A549 (cell line): ENCODE measurements at regions not wholly inside any gene's neighbourhood (a gene's known extent, or its start where the extent isn't known, plus 50 kb on each side); places are given as distances from the start of the nearest gene placed in this dataset.
"Not testable (repeated sequence)": the region's sequence is repeated elsewhere in the genome, so short reads cannot be mapped to it uniquely, and the experiment has no call there.

Experiments
- ATAC-seq, 2 experiments: fragments of 200-7000 bp in 1 of 2; fragments of >200 bp in 1 of 2; cut with Nextera tagmentation in 1 of 2; cut with Tn5 transposase in 1 of 2; 3 replicates each; pipeline versions ENCODE4 v1.8.0 to v1.9.1; 2018 to 2020; ENCODE audit warnings: mild to moderate bottlenecking in 1 of 2, moderate library complexity in 1 of 2
- CTCF ChIA-PET: fragments of 300-600 bp; sonication (Branson Sonifier 250); formaldehyde crosslinking; extraction: SDS; loops from one replicate; lab custom pipeline; 2021; ENCODE audit warnings: antibody characterized with exemption, inconsistent platforms; lab: Yijun Ruan, JAX
- POLR2A ChIA-PET: fragments of 350-600 bp; formaldehyde crosslinking; extraction: SDS; loops from one replicate; lab custom pipeline; 2021; ENCODE audit warnings: antibody characterized with exemption, inconsistent platforms; lab: Yijun Ruan, JAX
- DNase-seq, 2 experiments: peaks; one replicate each; pipeline versions ENCODE4 v3.0.0 to v3.0.0-alpha.2; 2011 to 2016; ENCODE audit warnings: low read depth in 1 of 2, low spot score in 1 of 2
- FAIRE-seq: peaks from 2 replicates; lab custom pipeline; 2011; peaks lifted over from hg19 to GRCh38; lab: Jason Lieb, UNC
- H3K27ac ChIP-seq, 2 experiments: fragments of >200 bp; sonication (Bioruptor Twin); formaldehyde crosslinking; 3 replicates each; pipeline ENCODE4 v1.5.1; 2016 to 2017
- H3K4me1 ChIP-seq: fragments of >200 bp; sonication (Bioruptor Twin); formaldehyde crosslinking; 3 replicates; pipeline ENCODE4 v1.6.1; 2016
- H3K4me2 ChIP-seq: fragments of >200 bp; sonication (Bioruptor Twin); formaldehyde crosslinking; 3 replicates; pipeline ENCODE4 v1.6.1; 2016
- H3K4me3 ChIP-seq: fragments of >200 bp; sonication (Bioruptor Twin); formaldehyde crosslinking; 3 replicates; pipeline ENCODE4 v1.5.1; 2016
- H3K9me3 ChIP-seq: fragments of >200 bp; sonication (Bioruptor Twin); formaldehyde crosslinking; 3 replicates; pipeline ENCODE4 v1.6.1; 2016
- BHLHE40 ChIP-seq: IDR thresholded peaks from 2 replicates; pipeline ENCODE4 v1.6.1; 2012; ENCODE audit warnings: low read depth, low read length, inconsistent platforms
- CEBPB ChIP-seq, 2 experiments: fragments of >200 bp in 1 of 2; sonication (Bioruptor Twin) in 1 of 2; formaldehyde crosslinking in 1 of 2; IDR thresholded peaks; 2 replicates each; pipeline ENCODE4 v1.6.1; 2012 to 2016
- CHD2 ChIP-seq: fragments of 150-350 bp; IDR thresholded peaks from 2 replicates; pipeline ENCODE4 v1.6.1; 2014; ENCODE audit warnings: low read length; ENCODE audit not compliant: partially characterized antibody
- CHD4 ChIP-seq: fragments of 200-600 bp; sonication (generic); IDR thresholded peaks from 2 replicates; pipeline ENCODE4 v1.6.1; 2016; ENCODE audit warnings: antibody characterized with exemption, mild to moderate bottlenecking, borderline replicate concordance
- CTCF ChIP-seq: fragments of >200 bp; sonication (Bioruptor Twin); formaldehyde crosslinking; IDR thresholded peaks from 3 replicates; pipeline ENCODE4 v1.5.1; 2016
- ELK1 ChIP-seq: fragments of 150-350 bp; IDR thresholded peaks from 2 replicates; pipeline ENCODE4 v1.6.1; 2014; ENCODE audit warnings: low read depth, mild to moderate bottlenecking, low read length
- FOSB ChIP-seq: fragments of 250-450 bp; sonication (Bioruptor Pico); IDR thresholded peaks from 2 replicates; pipeline ENCODE4 v1.5.0; 2020; ENCODE audit warnings: mild to moderate bottlenecking, moderate library complexity
- FOSL2 ChIP-seq, 2 experiments: fragments of 450-650 bp in 1 of 2; fragments of >200 bp in 1 of 2; sonication (Bioruptor Twin) in 1 of 2; formaldehyde crosslinking; IDR thresholded peaks; 2 replicates each; pipeline versions ENCODE4 v1.5.0 to v1.6.1; 2016 to 2020; ENCODE audit warnings: mild to moderate bottlenecking in 1 of 2, moderate library complexity in 1 of 2
- FOXS1 ChIP-seq: fragments of 250-450 bp; sonication (Bioruptor Pico); IDR thresholded peaks from 2 replicates; pipeline ENCODE4 v1.5.0; 2020; ENCODE audit warnings: mild to moderate bottlenecking, moderate library complexity
- HDAC2 ChIP-seq: fragments of 200-600 bp; sonication (generic); IDR thresholded peaks from 2 replicates; pipeline ENCODE4 v1.6.1; 2016
- HES2 ChIP-seq: fragments of >200 bp; sonication (Bioruptor Twin); formaldehyde crosslinking; IDR thresholded peaks from 2 replicates; pipeline ENCODE4 v1.6.1; 2016
- HEYL ChIP-seq: fragments of 250-450 bp; sonication (Bioruptor Pico); IDR thresholded peaks from 2 replicates; pipeline ENCODE4 v1.8.0; 2021; ENCODE audit warnings: mild to moderate bottlenecking, moderate library complexity
- HOXA7 ChIP-seq: fragments of 250-450 bp; sonication (Bioruptor Pico); IDR thresholded peaks from 2 replicates; pipeline ENCODE4 v1.5.0; 2020; ENCODE audit warnings: mild to moderate bottlenecking, moderate library complexity
- JUN ChIP-seq, 2 experiments: fragments of >200 bp; sonication (Bioruptor Twin); formaldehyde crosslinking; IDR thresholded peaks; 2 replicates in 1 of 2; 3 replicates in 1 of 2; pipeline ENCODE4 v1.6.1; 2016 to 2017
- JUNB ChIP-seq: fragments of >200 bp; sonication (Bioruptor Twin); formaldehyde crosslinking; IDR thresholded peaks from 2 replicates; pipeline ENCODE4 v1.6.1; 2016
- MYC ChIP-seq: IDR thresholded peaks from 2 replicates; pipeline ENCODE4 v1.6.1; 2012; ENCODE audit warnings: mild to moderate bottlenecking, inconsistent platforms, low read length, improper control_type of control experiment, borderline replicate concordance
- NFE2L2 ChIP-seq: fragments of 150-350 bp; conservative IDR thresholded peaks from 2 replicates; pipeline ENCODE4 v1.6.1; 2014; ENCODE audit warnings: low read length
- RAD21 ChIP-seq, 2 experiments: fragments of >200 bp in 1 of 2; sonication (Bioruptor Twin) in 1 of 2; formaldehyde crosslinking in 1 of 2; IDR thresholded peaks in 1 of 2; conservative IDR thresholded peaks in 1 of 2; 2 replicates in 1 of 2; 3 replicates in 1 of 2; pipeline ENCODE4 v1.6.1; 2012 to 2018; ENCODE audit warnings: inconsistent platforms in 1 of 2
- RFX5 ChIP-seq: fragments of 450-650 bp; IDR thresholded peaks from 2 replicates; pipeline ENCODE4 v1.7.1; 2014; ENCODE audit warnings: antibody characterized with exemption, mild to moderate bottlenecking, moderate library complexity
- ZC3H11A ChIP-seq: fragments of 450-650 bp; IDR thresholded peaks from 2 replicates; pipeline ENCODE4 v1.6.1; 2014; ENCODE audit warnings: antibody characterized with exemption, mild to moderate bottlenecking
- ZSCAN20 ChIP-seq: fragments of 250-450 bp; sonication (Bioruptor Pico); IDR thresholded peaks from 2 replicates; pipeline ENCODE4 v1.8.0; 2022; ENCODE audit warnings: mild to moderate bottlenecking, moderate library complexity
- WGBS: methylation state at CpG from one replicate; pipeline ENCODE4 v1.1.6; 2017; ENCODE audit errors: missing lambda C conversion rate; 5-methylcytosine and 5-hydroxymethylcytosine counted together
- TF ChIP-seq, protein P1 (sequence below): fragments of 250-450 bp; sonication (Bioruptor Pico); IDR thresholded peaks from 2 replicates; pipeline ENCODE4 v1.5.0; 2020; ENCODE audit warnings: low read depth, mild to moderate bottlenecking, moderate library complexity
- TF ChIP-seq, protein P2 (sequence below): IDR thresholded peaks from 2 replicates; pipeline ENCODE4 v1.6.1; 2012; ENCODE audit warnings: low read depth, borderline replicate concordance

- WGBS = 9% methylated on average over 5 of the region's 5 CpGs
- POLR2A ChIA-PET = no interaction called here
- ATAC-seq (no peak), DNase-seq (no peak), FAIRE-seq (no peak)
- Histone ChIP-seq H3K9me3 (no peaks in the 10 kb centered on the region), H3K4me1 (no peaks in the 10 kb centered on the region), H3K27ac (no peak overlapping the region), H3K4me2 (no peak overlapping the region), H3K4me3 (no peak overlapping the region)
- TF ChIP-seq FOSL2 (IDR thresholded peaks at IDR 0.05) (no peak), FOSL2 (CRISPR knock-in tag; IDR thresholded peaks at IDR 0.05) (no peak), JUN (IDR thresholded peaks at IDR 0.05) (no peak), FOXS1 (no peak), CHD2 (no peak), MYC (no peak), CEBPB (IDR thresholded peaks at IDR 0.05) (no peak), ZSCAN20 (no peak), CHD4 (no peak), HDAC2 (no peak), CTCF (no peak), HES2 (no peak), NFE2L2 (no peak), RAD21 (conservative IDR thresholded peaks at IDR 0.05 in 1 of 2, IDR thresholded peaks at IDR 0.05 in 1 of 2) (no peak), ELK1 (no peak), RFX5 (no peak), FOSB (no peak), HOXA7 (no peak)
- TF ChIP-seq, protein P1, sequence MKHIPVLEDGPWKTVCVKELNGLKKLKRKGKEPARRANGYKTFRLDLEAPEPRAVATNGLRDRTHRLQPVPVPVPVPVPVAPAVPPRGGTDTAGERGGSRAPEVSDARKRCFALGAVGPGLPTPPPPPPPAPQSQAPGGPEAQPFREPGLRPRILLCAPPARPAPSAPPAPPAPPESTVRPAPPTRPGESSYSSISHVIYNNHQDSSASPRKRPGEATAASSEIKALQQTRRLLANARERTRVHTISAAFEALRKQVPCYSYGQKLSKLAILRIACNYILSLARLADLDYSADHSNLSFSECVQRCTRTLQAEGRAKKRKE (CRISPR knock-in tag) = no peak
- CTCF ChIA-PET = no interaction called here
Observed at GRCh38 chr6:119423996-119424395, 74.4 kb upstream of the MAN1A1 start.

- not testable (repeated sequence) for H3K9me3 ChIP-seq, FAIRE-seq
- 0% methylated on average over 1 of the region's 2 CpGs for WGBS
Observed at GRCh38 chr6:119418084-119418483, 68.5 kb upstream of the MAN1A1 start.

GRCh38 chr6:119407156-119407555 is 57.6 kb upstream of the MAN1A1 start:
- no peak for DNase-seq
- WGBS = 0% methylated on average over 4 of the region's 4 CpGs
- no peaks in the 10 kb centered on the region for H3K4me1 ChIP-seq

More at GRCh38 chr6:119418084-119418483, 68.5 kb upstream of the MAN1A1 start:
- CTCF ChIA-PET = interaction anchor here (0.9 kb wide), 1 partner anchor 11 kb away, joined by 3 read pairs; no protein-coding TSS in a partner anchor
- H3K4me2 ChIP-seq, H3K4me1 ChIP-seq, POLR2A ChIA-PET, ATAC-seq, H3K27ac ChIP-seq, DNase-seq, H3K4me3 ChIP-seq: not testable (repeated sequence)

GRCh38 chr6:119405114-119405513 is 55.6 kb upstream of the MAN1A1 start:
- H3K4me1 ChIP-seq, CTCF ChIA-PET, ATAC-seq, POLR2A ChIA-PET, H3K4me2 ChIP-seq, DNase-seq, FAIRE-seq, H3K9me3 ChIP-seq, H3K27ac ChIP-seq, H3K4me3 ChIP-seq: not testable (repeated sequence)
- 0% methylated on average over 2 of the region's 2 CpGs for WGBS

More at GRCh38 chr6:119407156-119407555, 57.6 kb upstream of the MAN1A1 start:
- H3K27ac ChIP-seq = no peak overlapping the region
- no peak for FAIRE-seq
- H3K9me3 ChIP-seq = no peaks in the 10 kb centered on the region
- CTCF ChIA-PET = no interaction called here
- H3K4me2 ChIP-seq = no peak overlapping the region
- no peak for ATAC-seq
- TF ChIP-seq RAD21 (conservative IDR thresholded peaks at IDR 0.05 in 1 of 2, IDR thresholded peaks at IDR 0.05 in 1 of 2) (no peak), HEYL (no peak), ZC3H11A (no peak), BHLHE40 (no peak), JUNB (no peak), HDAC2 (no peak), MYC (no peak), FOSB (no peak)
- TF ChIP-seq, protein P1 (CRISPR knock-in tag) = no peak
- TF ChIP-seq, protein P2, sequence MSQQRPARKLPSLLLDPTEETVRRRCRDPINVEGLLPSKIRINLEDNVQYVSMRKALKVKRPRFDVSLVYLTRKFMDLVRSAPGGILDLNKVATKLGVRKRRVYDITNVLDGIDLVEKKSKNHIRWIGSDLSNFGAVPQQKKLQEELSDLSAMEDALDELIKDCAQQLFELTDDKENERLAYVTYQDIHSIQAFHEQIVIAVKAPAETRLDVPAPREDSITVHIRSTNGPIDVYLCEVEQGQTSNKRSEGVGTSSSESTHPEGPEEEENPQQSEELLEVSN = no peak
- TF ChIP-seq, all 56 proteins: peak for 0
- H3K4me3 ChIP-seq = no peak overlapping the region
- POLR2A ChIA-PET = no interaction called here
